T-helper 17 cell (primary cell): ENCODE measurements at regions not wholly inside any gene's neighbourhood (a gene's known extent, or its start where the extent isn't known, plus 50 kb on each side); places are given as distances from the start of the nearest gene placed in this dataset.
A peak's percentile ranks its signal among the peaks of the same experiment; 100 is the strongest.

ENCODE experiments used
- ATAC-seq: fragments of 150-1000 bp; cut with Tn5 transposase; 2 replicates; pipeline ENCODE4 v1.10.0; 2021; ENCODE audit warnings: mild to moderate bottlenecking, moderate library complexity
- DNase-seq, 3 donors: peaks; one replicate each; pipeline versions ENCODE4 v3.0.0 to v3.0.0-alpha.2; 2020 to 2021
- H3K9me3 ChIP-seq: one replicate; pipeline ENCODE4 v1.7.0; 2013; ENCODE audit warnings: low read length, mild to moderate bottlenecking; ENCODE audit not compliant: control insufficient read depth, poor library complexity, severe bottlenecking
- H3K27ac Mint-ChIP-seq: one replicate; pipeline ENCODE4 v1.8.0; 2022; ENCODE audit warnings: mild to moderate bottlenecking, moderate library complexity, mixed read lengths
- H3K27me3 Mint-ChIP-seq: one replicate; pipeline ENCODE4 v1.8.0; 2022; ENCODE audit warnings: mixed read lengths
- H3K36me3 Mint-ChIP-seq: one replicate; pipeline ENCODE4 v1.8.0; 2022; ENCODE audit warnings: low read depth, mixed read lengths
- H3K4me1 Mint-ChIP-seq: one replicate; pipeline ENCODE4 v1.8.0; 2022; ENCODE audit warnings: mild to moderate bottlenecking, mixed read lengths
- H3K4me3 Mint-ChIP-seq: one replicate; pipeline ENCODE4 v1.8.0; 2022; ENCODE audit warnings: mild to moderate bottlenecking, moderate library complexity, mixed read lengths

DNA sequence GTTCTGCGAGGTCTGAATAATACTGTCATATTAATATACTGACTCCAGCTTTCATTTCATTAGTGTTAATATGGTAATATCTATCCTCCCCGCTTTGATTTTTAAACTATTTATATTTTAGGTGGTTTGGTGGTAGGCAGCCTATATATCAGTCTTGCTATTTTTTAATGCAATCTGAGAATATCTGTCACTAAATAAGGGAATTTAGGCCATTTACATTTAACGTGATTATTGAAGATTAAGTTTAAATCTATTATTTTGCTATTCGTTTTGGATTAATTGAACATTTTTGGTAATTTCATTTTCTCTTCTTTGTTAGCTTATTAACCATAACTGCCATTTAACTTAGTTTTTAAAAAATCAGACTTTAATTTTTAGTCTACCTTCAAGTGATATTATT, 247.7 kb upstream of the PMFBP1 start:
- no peak overlapping the region for H3K4me3 Mint-ChIP-seq
- H3K4me1 Mint-ChIP-seq: peaks cover 2% of the 10 kb centered on the region
- H3K9me3 ChIP-seq: no peaks in the 10 kb centered on the region
- ATAC-seq (no peak), DNase-seq (no peak)
- H3K27ac Mint-ChIP-seq: no peak overlapping the region
- H3K36me3 Mint-ChIP-seq: no peaks in the 10 kb centered on the region
- H3K27me3 Mint-ChIP-seq: no peaks in the 10 kb centered on the region

DNA sequence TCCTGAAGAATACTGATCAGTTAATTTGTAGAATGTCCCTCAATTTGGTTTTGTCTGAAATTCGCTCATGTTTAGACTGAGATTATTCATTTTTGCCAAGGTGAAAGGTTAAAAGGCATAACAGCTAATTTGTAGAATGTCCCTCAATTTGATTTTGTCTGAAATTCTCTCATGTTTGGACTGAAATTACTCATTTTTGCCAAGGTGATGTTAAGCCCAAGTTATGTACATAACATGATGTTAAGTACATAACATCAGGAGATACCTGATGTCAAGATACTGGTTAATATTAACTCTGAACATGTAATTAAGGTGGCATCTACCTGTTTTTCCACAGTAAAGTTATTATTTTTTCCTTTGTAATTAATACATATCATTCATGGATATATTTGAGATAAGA, 243.4 kb upstream of the PMFBP1 start:
- DNase-seq (no peak), ATAC-seq (no peak)
- Mint-ChIP-seq H3K27me3 (no peaks in the 10 kb centered on the region), H3K27ac (no peak overlapping the region), H3K4me3 (no peak overlapping the region), H3K4me1 (peaks cover 2% of the 10 kb centered on the region), H3K36me3 (no peaks in the 10 kb centered on the region)
- no peaks in the 10 kb centered on the region for H3K9me3 ChIP-seq

GRCh38 chr16:72410492-72410891, 238.5 kb upstream of the PMFBP1 start:
- no peak overlapping the region for H3K4me3 Mint-ChIP-seq
- peaks cover 2% of the 10 kb centered on the region for H3K36me3 Mint-ChIP-seq
- no peaks in the 10 kb centered on the region for H3K4me1 Mint-ChIP-seq
- no peak overlapping the region for H3K27ac Mint-ChIP-seq
- no peaks in the 10 kb centered on the region for H3K27me3 Mint-ChIP-seq
- no peaks in the 10 kb centered on the region for H3K9me3 ChIP-seq
- DNase-seq (no peak), ATAC-seq (no peak)

GRCh38 chr16:72409423-72409822, 237.5 kb upstream of the PMFBP1 start:
- no peaks in the 10 kb centered on the region for H3K9me3 ChIP-seq
- ATAC-seq: no peak
- Mint-ChIP-seq H3K27ac (no peak overlapping the region), H3K4me1 (no peaks in the 10 kb centered on the region), H3K4me3 (no peak overlapping the region), H3K36me3 (peaks cover 2% of the 10 kb centered on the region), H3K27me3 (no peaks in the 10 kb centered on the region)
- DNase-seq: no peak

DNA sequence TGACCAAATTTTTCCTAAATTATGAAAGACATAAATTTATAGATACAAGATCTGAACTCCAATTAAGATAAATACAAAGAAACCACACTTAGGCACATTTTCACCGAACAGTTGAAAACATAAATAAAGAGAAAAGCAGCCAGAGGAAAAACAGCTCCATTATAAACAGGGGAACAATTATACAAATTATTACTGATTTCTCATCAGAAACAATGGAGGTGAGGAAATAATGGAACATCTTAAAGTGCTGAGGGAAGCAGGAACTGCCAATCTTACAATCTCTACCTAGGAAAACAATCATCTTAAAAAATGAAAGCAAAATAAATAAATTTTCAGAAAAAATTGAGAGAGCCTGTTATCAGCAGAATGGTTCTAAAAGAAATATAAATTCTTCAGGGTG, 234.4 kb upstream of the PMFBP1 start:
- no peak for DNase-seq
- peaks cover 2% of the 10 kb centered on the region for H3K36me3 Mint-ChIP-seq
- H3K4me1 Mint-ChIP-seq: no peaks in the 10 kb centered on the region
- no peak overlapping the region for H3K4me3 Mint-ChIP-seq
- no peak overlapping the region for H3K27ac Mint-ChIP-seq
- no peak for ATAC-seq
- H3K27me3 Mint-ChIP-seq: no peaks in the 10 kb centered on the region
- no peaks in the 10 kb centered on the region for H3K9me3 ChIP-seq

DNA sequence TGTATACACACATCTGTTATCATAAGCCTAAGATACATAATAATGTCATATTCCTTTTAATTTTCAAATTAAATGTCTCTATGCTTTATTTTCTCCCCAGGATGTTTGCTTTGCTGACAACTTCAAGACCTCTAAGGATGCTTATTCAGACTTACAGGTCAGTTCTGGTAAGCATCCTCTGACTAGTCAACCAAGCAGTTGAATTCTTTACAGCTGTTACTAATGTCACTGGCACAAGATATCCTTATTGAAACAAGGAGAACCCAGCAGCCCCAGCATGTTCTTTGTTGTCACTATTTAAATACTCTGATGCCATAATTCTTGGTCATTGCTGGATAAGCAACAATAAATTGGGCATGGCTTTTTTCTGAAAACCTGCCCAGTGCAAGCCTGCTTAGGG, 232.3 kb upstream of the PMFBP1 start:
- H3K9me3 ChIP-seq: no peaks in the 10 kb centered on the region
- Mint-ChIP-seq H3K27ac (no peak overlapping the region), H3K4me1 (no peaks in the 10 kb centered on the region), H3K36me3 (peaks cover 4% of the 10 kb centered on the region), H3K4me3 (no peak overlapping the region), H3K27me3 (no peaks in the 10 kb centered on the region)
- DNase-seq (no peak), ATAC-seq (no peak)

- ATAC-seq (no peak), DNase-seq (no peak)
- no peaks in the 10 kb centered on the region for H3K27me3 Mint-ChIP-seq
- H3K4me1 Mint-ChIP-seq: no peaks in the 10 kb centered on the region
- no peak overlapping the region for H3K27ac Mint-ChIP-seq
- peaks cover 4% of the 10 kb centered on the region for H3K36me3 Mint-ChIP-seq
- H3K4me3 Mint-ChIP-seq: no peak overlapping the region
- no peaks in the 10 kb centered on the region for H3K9me3 ChIP-seq
These were observed 229.1 kb upstream of the PMFBP1 start for GRCh38 chr16:72401084-72401361.

GRCh38 chr16:72400257-72401083, 228.5 kb upstream of the PMFBP1 start:
- H3K9me3 ChIP-seq: no peaks in the 10 kb centered on the region
- ATAC-seq: peak; percentile 67
- peaks cover 2% of the 10 kb centered on the region for H3K36me3 Mint-ChIP-seq

DNA sequence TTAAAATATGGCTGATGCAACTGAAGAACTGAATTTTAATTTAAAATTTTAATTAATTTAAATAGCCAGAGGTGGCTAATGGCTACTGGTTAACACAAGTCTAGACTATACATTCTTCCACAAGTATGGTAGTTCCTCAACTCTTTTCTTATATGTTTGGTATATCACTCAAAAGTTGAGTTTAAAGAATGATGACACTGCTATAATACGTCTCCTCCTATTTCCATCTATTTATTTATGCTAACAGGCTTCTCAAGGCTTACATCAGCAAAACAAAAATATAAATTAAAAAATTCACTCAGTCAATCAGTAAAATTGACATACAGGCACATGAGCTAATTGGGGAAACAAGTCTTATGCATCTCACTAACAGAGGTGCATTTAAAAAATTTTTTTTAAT, 227.9 kb upstream of the PMFBP1 start:
- no peak overlapping the region for H3K27ac Mint-ChIP-seq
- H3K4me3 Mint-ChIP-seq: no peak overlapping the region
- DNase-seq: no peak
- no peaks in the 10 kb centered on the region for H3K9me3 ChIP-seq
- no peaks in the 10 kb centered on the region for H3K4me1 Mint-ChIP-seq
- no peaks in the 10 kb centered on the region for H3K27me3 Mint-ChIP-seq
- peaks cover 2% of the 10 kb centered on the region for H3K36me3 Mint-ChIP-seq
- ATAC-seq: no peak

More at GRCh38 chr16:72400257-72401083, 228.5 kb upstream of the PMFBP1 start:
- peak in 1 of 3 donors; percentile 12 for DNase-seq
- H3K4me1 Mint-ChIP-seq: no peaks in the 10 kb centered on the region
- H3K27me3 Mint-ChIP-seq: no peaks in the 10 kb centered on the region
- H3K27ac Mint-ChIP-seq: no peak overlapping the region
- H3K4me3 Mint-ChIP-seq: no peak overlapping the region

GRCh38 chr16:72397876-72398275, 225.9 kb upstream of the PMFBP1 start:
- DNase-seq (no peak), ATAC-seq (no peak)
- Mint-ChIP-seq H3K4me3 (no peak overlapping the region), H3K27ac (no peak overlapping the region), H3K36me3 (peaks cover 2% of the 10 kb centered on the region), H3K27me3 (no peaks in the 10 kb centered on the region), H3K4me1 (no peaks in the 10 kb centered on the region)
- H3K9me3 ChIP-seq: no peaks in the 10 kb centered on the region

DNA sequence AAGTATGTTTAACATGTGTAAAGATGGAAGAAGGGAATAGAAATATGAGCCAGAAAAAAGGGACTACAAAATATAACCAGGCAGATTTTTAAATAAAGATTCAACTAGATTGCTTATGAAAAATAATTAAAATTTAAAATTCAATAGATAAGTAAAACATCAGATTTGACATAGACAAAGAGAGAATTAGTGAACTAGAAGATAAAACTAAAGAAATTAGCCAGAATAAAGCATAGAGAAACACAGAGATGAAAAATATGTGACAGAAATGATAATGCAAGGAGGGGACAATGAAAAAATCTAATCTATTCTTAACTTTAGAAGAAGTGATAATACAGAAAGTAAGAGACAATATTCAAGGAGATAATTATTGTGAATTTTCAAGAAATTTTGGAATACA, 222.6 kb upstream of the PMFBP1 start:
- Mint-ChIP-seq H3K36me3 (no peaks in the 10 kb centered on the region), H3K27me3 (no peaks in the 10 kb centered on the region), H3K27ac (no peak overlapping the region), H3K4me3 (no peak overlapping the region), H3K4me1 (no peaks in the 10 kb centered on the region)
- ATAC-seq (no peak), DNase-seq (no peak)
- no peaks in the 10 kb centered on the region for H3K9me3 ChIP-seq

DNA sequence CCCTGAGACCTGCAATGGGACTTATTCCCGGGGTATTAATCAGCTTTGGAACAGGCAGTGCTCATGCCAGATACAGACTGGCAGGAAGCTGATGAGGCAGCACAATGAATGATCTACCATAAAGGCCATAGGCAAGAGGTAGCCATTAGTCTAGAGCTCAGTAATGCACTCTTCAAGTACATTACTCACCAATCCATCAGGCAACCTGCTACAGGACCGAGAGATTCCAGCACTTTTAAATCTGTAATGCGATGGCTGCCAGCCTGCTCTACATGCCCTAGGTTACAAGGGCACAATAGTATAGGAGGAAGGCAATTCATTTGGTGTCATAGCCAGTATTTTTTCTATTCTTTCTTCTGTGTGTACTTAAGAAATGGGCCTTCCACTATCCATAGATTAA, 217.8 kb upstream of the PMFBP1 start:
- no peak overlapping the region for H3K27ac Mint-ChIP-seq
- no peaks in the 10 kb centered on the region for H3K36me3 Mint-ChIP-seq
- H3K4me1 Mint-ChIP-seq: no peaks in the 10 kb centered on the region
- no peaks in the 10 kb centered on the region for H3K9me3 ChIP-seq
- DNase-seq (no peak), ATAC-seq (no peak)
- H3K27me3 Mint-ChIP-seq: no peaks in the 10 kb centered on the region
- H3K4me3 Mint-ChIP-seq: no peak overlapping the region

DNA sequence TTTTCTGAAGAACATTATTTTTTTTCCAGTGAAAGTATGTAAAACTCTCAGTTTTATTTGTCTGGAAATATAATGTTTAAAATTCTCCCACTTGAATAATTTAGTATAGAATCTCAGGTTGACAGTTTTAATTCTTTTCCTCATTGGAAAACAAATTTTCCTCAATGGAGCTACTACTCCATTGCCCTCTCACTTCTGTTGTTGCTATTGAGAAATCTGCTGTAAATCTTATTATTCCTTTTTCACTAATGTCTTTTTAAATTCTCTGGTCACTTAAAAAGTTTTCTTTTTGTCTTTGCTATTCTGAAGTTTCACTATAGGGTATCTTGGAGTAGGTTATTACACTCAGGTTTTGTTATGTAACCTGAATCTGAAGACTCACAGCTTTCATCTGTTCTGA, 216.1 kb upstream of the PMFBP1 start:
- H3K4me1 Mint-ChIP-seq: no peaks in the 10 kb centered on the region
- DNase-seq (no peak), ATAC-seq (no peak)
- H3K36me3 Mint-ChIP-seq: no peaks in the 10 kb centered on the region
- H3K27me3 Mint-ChIP-seq: no peaks in the 10 kb centered on the region
- H3K4me3 Mint-ChIP-seq: no peak overlapping the region
- no peak overlapping the region for H3K27ac Mint-ChIP-seq
- no peaks in the 10 kb centered on the region for H3K9me3 ChIP-seq

GRCh38 chr16:72384651-72385050, 212.7 kb upstream of the PMFBP1 start:
- ATAC-seq: no peak
- H3K36me3 Mint-ChIP-seq: no peaks in the 10 kb centered on the region
- H3K4me3 Mint-ChIP-seq: no peak overlapping the region
- no peaks in the 10 kb centered on the region for H3K27me3 Mint-ChIP-seq
- no peaks in the 10 kb centered on the region for H3K9me3 ChIP-seq
- H3K4me1 Mint-ChIP-seq: no peaks in the 10 kb centered on the region
- no peak for DNase-seq
- H3K27ac Mint-ChIP-seq: no peak overlapping the region
